Psoas muscle (tissue), 7 donors: ENCODE measurements at regions not wholly inside any gene's neighbourhood (a gene's known extent, or its start where the extent isn't known, plus 50 kb on each side); places are given as distances from the start of the nearest gene placed in this dataset.

Experiments used
- ATAC-seq, 4 donors: fragments of 200-7000 bp; cut with Tn5 transposase; one replicate each; pipeline ENCODE4 v1.9.1; 2020; ENCODE audit warnings: moderate library complexity in 3 of 4, mild to moderate bottlenecking in 2 of 4
- DNase-seq, 2 donors: peaks; one replicate each; pipeline ENCODE4 v3.0.0-alpha.2; 2020
- H3K27ac ChIP-seq: fragments of 200-600 bp; one replicate; pipeline ENCODE4 v1.8.0; 2022
- H3K27me3 ChIP-seq, 3 donors: fragments of 200-600 bp in 1 of 3; one replicate each; pipeline versions ENCODE4 v1.6.1 to v1.8.0; 2013 to 2022; ENCODE audit warnings: low read length in 2 of 3, mild to moderate bottlenecking in 2 of 3, moderate library complexity in 1 of 3; ENCODE audit not compliant: insufficient read depth in 3 of 3
- H3K36me3 ChIP-seq, 2 donors: fragments of 200-600 bp in 1 of 2; one replicate each; pipeline versions ENCODE4 v1.6.1 to v1.8.0; 2013 to 2022; ENCODE audit warnings: low read depth in 1 of 2, mild to moderate bottlenecking in 1 of 2, moderate library complexity in 1 of 2; ENCODE audit not compliant: insufficient read depth in 1 of 2
- H3K4me1 ChIP-seq: fragments of 200-600 bp; one replicate; pipeline ENCODE4 v1.8.0; 2022
- H3K4me3 ChIP-seq: fragments of 200-600 bp; one replicate; pipeline ENCODE4 v1.8.0; 2022; ENCODE audit warnings: mild to moderate bottlenecking
- H3K9me3 ChIP-seq: fragments of 200-600 bp; one replicate; pipeline ENCODE4 v1.8.0; 2022
- WGBS, 3 donors: extraction: QIAGEN DNeasy Blood & Tissue Kit; methylation state at CpG; one replicate each; pipeline versions ENCODE4 v1.1.6 to v1.1.7; 2013; 5-methylcytosine and 5-hydroxymethylcytosine counted together
- intact Hi-C, 2 donors: fragments of 100-400 bp; cut with DNase I; formaldehyde crosslinking; loops; one replicate each; pipeline versions ENCODE4 v1.11.0 to v1.14.2; 2022
- TF ChIP-seq, protein P1 (sequence below): fragments of 200-600 bp; IDR thresholded peaks from one replicate; pipeline ENCODE4 v1.8.0; 2022; ENCODE audit warnings: antibody characterized with exemption
- donor health status: healthy with polysubstance abuse.
- donor health status: DM: no; HTN: no; CAD: no; lungs with moderate emphysema.
- donor health status: Bipolar disorder and iron deficiency.
- donor health status: healthy.
- donor health status: DM: yes; HTN: yes; CAD: no.
- donor health status: DM: no; HTN: no; CAD: no.
- donor health status: DM: yes; HTN: yes; CAD: no.

DNA sequence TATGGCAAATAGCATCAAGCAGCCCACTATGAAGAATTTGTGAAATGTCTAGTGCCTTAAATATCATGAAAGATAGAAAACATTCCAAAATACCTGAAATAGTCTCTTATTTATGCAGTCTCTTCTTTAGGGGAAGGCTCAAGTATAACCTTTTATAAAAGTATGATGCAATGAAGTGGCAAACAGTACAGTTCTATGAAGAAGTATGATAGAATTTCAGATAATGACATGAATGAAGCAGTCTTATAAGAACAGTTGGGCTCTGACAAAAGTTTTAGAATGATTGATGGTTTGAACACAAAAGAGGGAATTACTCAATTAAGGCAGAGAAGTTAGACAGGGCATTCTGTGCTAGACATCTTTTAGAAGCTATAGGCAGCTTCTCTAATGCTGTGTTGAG, 1791.8 kb upstream of the PIK3C3 start:
- H3K27me3 ChIP-seq: no peaks in the 10 kb centered on the region
- no peak for ATAC-seq
- no peak overlapping the region for H3K27ac ChIP-seq
- no peaks in the 10 kb centered on the region for H3K4me1 ChIP-seq
- no peaks in the 10 kb centered on the region for H3K36me3 ChIP-seq
- H3K4me3 ChIP-seq: no peak overlapping the region
- DNase-seq: no peak
- TF ChIP-seq, protein P1, sequence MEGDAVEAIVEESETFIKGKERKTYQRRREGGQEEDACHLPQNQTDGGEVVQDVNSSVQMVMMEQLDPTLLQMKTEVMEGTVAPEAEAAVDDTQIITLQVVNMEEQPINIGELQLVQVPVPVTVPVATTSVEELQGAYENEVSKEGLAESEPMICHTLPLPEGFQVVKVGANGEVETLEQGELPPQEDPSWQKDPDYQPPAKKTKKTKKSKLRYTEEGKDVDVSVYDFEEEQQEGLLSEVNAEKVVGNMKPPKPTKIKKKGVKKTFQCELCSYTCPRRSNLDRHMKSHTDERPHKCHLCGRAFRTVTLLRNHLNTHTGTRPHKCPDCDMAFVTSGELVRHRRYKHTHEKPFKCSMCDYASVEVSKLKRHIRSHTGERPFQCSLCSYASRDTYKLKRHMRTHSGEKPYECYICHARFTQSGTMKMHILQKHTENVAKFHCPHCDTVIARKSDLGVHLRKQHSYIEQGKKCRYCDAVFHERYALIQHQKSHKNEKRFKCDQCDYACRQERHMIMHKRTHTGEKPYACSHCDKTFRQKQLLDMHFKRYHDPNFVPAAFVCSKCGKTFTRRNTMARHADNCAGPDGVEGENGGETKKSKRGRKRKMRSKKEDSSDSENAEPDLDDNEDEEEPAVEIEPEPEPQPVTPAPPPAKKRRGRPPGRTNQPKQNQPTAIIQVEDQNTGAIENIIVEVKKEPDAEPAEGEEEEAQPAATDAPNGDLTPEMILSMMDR: no peak
- no peaks in the 10 kb centered on the region for H3K9me3 ChIP-seq
- intact Hi-C loops: no loop called here

DNA sequence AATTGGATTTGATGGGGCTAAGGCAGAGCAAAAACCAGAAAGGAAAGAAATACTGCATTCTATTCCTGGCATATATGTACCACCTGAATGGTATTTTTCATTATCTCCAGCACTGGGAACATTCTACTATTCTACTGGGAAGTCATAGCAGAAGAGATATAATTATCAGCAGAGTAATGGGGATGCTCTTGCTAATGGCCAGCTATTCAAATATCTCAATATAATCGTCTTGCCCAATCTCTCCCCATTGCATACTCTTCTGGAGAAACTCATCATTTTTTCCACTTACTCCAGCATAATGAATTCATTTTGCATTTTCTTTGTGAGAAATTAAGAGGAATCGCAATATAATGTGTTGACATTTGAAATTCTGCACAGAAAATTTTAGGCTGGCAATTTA, 1794.7 kb upstream of the PIK3C3 start:
- H3K27me3 ChIP-seq: no peaks in the 10 kb centered on the region
- no peak for ATAC-seq

DNA sequence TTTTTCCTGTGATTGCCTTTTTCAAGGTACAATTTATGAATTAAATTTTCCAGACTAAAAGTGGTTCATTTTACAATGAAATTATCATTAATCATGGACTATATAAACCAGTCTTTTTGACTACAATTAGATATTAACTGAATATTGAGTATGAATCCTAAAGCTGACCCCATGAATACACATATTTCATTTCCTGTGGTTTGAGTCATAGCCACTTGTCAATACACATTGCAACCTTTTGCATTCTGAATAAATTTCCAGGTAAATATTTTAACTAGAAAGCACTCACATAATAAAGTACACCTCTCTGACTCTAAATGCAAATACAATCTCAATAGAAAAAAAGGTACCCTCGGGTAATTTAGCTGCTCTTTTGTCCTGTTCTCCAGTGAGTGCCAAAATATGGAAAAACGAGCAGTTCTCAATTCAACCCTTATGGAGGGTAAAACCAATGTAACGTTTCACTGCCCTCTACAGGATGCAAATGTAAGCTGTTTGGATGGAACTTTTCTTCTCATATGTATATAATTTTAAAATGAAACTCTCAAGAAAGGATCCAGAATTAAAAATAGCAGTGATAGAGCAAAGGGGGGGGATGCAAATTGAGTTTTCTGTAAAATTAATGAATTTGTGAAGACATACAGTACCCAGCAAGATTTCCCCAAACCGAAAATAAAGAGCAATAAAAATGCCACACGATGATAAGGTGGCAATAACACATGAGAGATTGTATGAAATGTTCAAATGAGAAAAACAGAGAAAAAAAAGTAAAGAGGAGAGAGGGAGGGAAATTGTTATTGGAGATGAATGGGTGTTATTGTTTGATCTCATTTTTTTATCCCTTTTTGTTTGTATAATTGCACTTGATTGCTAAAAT, 1795.7 kb upstream of the PIK3C3 start:
- TF ChIP-seq, protein P1: no peak
- intact Hi-C loops: no loop called here
- Histone ChIP-seq H3K9me3 (no peaks in the 10 kb centered on the region), H3K27ac (no peak overlapping the region), H3K4me3 (no peak overlapping the region), H3K4me1 (no peaks in the 10 kb centered on the region), H3K27me3 (no peaks in the 10 kb centered on the region), H3K36me3 (no peaks in the 10 kb centered on the region)
- WGBS, 3 donors: 28 to 30% (median 29%) methylated on average over 5 of the region's 5 CpGs
- no peak for DNase-seq
- no peak for ATAC-seq

More for the DNA sequence above, 1794.7 kb upstream of the PIK3C3 start:
- intact Hi-C loops: no loop called here
- no peaks in the 10 kb centered on the region for H3K36me3 ChIP-seq
- TF ChIP-seq, protein P1: no peak
- no peak overlapping the region for H3K4me3 ChIP-seq
- H3K4me1 ChIP-seq: no peaks in the 10 kb centered on the region
- no peak overlapping the region for H3K27ac ChIP-seq
- 80 to 82% (median 81%) methylated on average over 2 of the region's 2 CpGs for WGBS, 3 donors
- H3K9me3 ChIP-seq: no peaks in the 10 kb centered on the region
- DNase-seq: no peak

DNA sequence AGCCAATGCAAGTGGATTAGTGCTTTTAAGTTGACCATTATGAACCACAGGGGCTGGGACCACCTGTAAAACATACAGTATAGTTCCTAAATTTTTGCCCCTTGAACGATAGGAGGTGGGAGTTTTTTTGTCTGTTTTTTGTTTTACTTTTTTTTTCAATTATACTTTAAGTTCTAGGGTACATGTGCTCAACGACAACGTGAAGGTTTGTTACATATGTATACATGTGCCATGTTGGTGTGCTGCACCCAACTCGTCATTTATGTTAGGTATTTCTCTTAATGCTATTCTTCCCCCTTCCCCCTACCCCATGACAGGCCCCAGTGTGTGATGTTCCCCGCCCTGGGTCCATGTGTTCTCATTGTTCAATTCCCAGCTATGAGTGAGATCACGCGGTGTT, 1797.9 kb upstream of the PIK3C3 start:
- Histone ChIP-seq H3K4me3 (no peak overlapping the region), H3K27me3 (no peaks in the 10 kb centered on the region), H3K36me3 (no peaks in the 10 kb centered on the region), H3K27ac (no peak overlapping the region), H3K4me1 (no peaks in the 10 kb centered on the region), H3K9me3 (no peaks in the 10 kb centered on the region)
- no peak for ATAC-seq
- WGBS, 3 donors: 82 to 91% (median 89%) methylated on average over 7 of the region's 7 CpGs
- DNase-seq: no peak
- intact Hi-C loops: no loop called here
- TF ChIP-seq, protein P1: no peak

DNA sequence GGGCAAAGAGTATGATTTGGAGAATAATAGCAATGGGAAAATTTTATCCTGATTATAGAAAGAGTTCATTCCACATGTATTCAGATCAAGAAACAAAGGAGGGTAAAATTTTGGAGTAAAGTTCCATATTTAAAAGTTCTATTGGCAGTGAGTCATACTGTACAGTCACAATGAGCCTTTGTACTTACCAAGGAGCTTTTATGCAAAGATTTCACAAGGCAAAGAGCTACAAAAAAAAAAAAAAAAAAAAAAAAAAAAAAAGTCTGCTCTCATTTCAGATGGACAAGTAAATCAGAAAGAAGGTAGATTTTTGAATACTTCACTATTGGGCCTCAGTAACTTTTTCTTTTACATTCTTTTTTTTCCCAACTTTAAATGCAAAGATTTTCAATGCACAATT, 1802.2 kb upstream of the PIK3C3 start:
- Histone ChIP-seq H3K27ac (no peak overlapping the region), H3K9me3 (no peaks in the 10 kb centered on the region), H3K27me3 (no peaks in the 10 kb centered on the region), H3K36me3 (no peaks in the 10 kb centered on the region), H3K4me3 (no peak overlapping the region), H3K4me1 (no peaks in the 10 kb centered on the region)
- no peak for ATAC-seq
- TF ChIP-seq, protein P1: no peak
- intact Hi-C loops: no loop called here
- no peak for DNase-seq
